ENCODE measurements at regions not wholly inside any gene's neighbourhood (a gene's known extent, or its start where the extent isn't known, plus 50 kb on each side); places are given as distances from the start of the nearest gene placed in this dataset.

DNA sequence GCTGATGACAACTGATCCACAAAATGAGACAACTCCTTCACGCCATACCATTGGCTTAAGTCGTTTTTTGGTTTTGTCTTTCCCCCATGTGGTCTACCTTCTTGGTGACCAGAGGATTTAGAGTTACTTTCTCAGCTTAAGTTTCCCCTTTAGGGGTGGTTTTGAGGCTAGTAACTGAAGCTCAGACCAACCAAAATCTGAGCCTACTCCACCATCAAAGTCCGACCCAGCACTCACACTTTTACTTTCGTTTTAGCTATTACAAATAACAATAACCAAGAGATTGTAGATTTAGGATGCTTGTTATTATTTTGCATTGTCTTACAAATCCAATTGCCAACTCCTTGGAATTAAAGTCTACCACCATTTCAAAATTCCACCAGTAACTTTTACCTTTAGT lies 130.6 kb upstream of the MDM1 start:
- Histone ChIP-seq H3K27me3 (no peaks in the 10 kb centered on the region), H3K27ac (no peak overlapping the region), H3K4me3 (no peak overlapping the region), H3K4me1 (peaks cover 0 to 17% (median 9%) of the 10 kb centered on the region in 4 donors), H3K36me3 (no peaks in the 10 kb centered on the region), H3K9me3 (no peaks in the 10 kb centered on the region)
- intact Hi-C loops (cut with DNase I): no loop called here
- TF ChIP-seq, protein P1, sequence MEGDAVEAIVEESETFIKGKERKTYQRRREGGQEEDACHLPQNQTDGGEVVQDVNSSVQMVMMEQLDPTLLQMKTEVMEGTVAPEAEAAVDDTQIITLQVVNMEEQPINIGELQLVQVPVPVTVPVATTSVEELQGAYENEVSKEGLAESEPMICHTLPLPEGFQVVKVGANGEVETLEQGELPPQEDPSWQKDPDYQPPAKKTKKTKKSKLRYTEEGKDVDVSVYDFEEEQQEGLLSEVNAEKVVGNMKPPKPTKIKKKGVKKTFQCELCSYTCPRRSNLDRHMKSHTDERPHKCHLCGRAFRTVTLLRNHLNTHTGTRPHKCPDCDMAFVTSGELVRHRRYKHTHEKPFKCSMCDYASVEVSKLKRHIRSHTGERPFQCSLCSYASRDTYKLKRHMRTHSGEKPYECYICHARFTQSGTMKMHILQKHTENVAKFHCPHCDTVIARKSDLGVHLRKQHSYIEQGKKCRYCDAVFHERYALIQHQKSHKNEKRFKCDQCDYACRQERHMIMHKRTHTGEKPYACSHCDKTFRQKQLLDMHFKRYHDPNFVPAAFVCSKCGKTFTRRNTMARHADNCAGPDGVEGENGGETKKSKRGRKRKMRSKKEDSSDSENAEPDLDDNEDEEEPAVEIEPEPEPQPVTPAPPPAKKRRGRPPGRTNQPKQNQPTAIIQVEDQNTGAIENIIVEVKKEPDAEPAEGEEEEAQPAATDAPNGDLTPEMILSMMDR (IDR thresholded peaks at IDR 0.05): no peak
- TF ChIP-seq POLR2A (IDR thresholded peaks at IDR 0.05) (no peak), POLR2AphosphoS5 (IDR thresholded peaks at IDR 0.05) (no peak), EP300 (IDR thresholded peaks at IDR 0.05) (no peak)
- WGBS, 2 donors: 75 to 82% methylated on average over 4 of the region's 4 CpGs
- no peak for DNase-seq

DNA sequence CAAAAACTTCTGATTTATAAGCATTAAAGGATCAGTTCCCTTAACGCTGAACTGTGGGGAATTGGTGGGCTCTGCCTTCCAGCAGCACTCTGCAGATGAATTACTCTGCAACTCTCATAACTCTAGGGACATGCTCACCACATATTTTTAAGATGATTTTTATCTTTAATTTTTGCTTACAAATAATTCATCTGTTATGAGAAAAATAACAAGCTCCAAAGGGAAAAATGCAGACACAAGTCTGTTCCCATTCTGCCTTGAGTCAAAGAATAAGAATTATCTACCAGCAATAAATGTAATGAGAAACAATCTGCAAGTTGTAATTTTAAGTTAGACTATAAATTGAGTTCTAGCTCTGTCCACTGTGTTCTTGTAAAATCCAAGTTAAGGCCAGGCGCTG lies 133.1 kb upstream of the MDM1 start:
- Histone ChIP-seq H3K27ac (peak overlapping the region in 2 of 4 donors; percentile 34 to 57), H3K4me1 (peaks cover 0 to 22% (median 15%) of the 10 kb centered on the region in 4 donors), H3K9me3 (no peaks in the 10 kb centered on the region), H3K36me3 (no peaks in the 10 kb centered on the region), H3K27me3 (no peaks in the 10 kb centered on the region), H3K4me3 (no peak overlapping the region)
- TF ChIP-seq, protein P1 (IDR thresholded peaks at IDR 0.05): no peak
- TF ChIP-seq POLR2A (IDR thresholded peaks at IDR 0.05) (no peak), POLR2AphosphoS5 (IDR thresholded peaks at IDR 0.05) (no peak)
- WGBS, 2 donors: 82 to 99% methylated on average over 2 of the region's 2 CpGs
- no peak for DNase-seq
- intact Hi-C loops (cut with DNase I): no loop called here

DNA sequence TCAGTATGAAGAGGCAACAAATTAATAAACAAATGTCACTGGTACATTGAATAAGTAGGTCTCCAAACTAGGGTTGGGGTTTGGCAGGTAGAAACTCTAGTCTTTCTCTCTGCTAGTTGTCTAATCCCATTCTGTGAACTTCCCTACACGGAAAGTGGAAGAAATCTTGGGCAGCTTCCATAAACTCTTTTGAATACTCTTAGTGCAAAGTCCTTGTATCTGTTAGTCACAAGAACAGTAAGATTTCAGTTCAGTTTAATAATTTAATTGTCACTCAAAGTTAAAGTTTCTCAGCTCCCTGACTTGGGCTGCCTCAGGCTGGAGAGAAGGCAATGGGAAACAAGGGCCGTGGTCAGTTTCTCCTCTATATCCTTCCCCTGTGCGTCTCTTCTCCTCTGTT lies 135.4 kb upstream of the MDM1 start:
- no peak for DNase-seq
- intact Hi-C loops (cut with DNase I): no loop called here
- WGBS, 2 donors: 61 to 85% methylated on average over 3 of the region's 3 CpGs
- no peaks in the 10 kb centered on the region for H3K9me3 ChIP-seq
- TF ChIP-seq, protein P1 (IDR thresholded peaks at IDR 0.05): no peak
- no peak overlapping the region for H3K27ac ChIP-seq
- H3K4me1 ChIP-seq: peaks cover 0 to 22% (median 13%) of the 10 kb centered on the region in 4 donors
- no peaks in the 10 kb centered on the region for H3K27me3 ChIP-seq
- H3K36me3 ChIP-seq: no peaks in the 10 kb centered on the region
- no peak overlapping the region for H3K4me3 ChIP-seq

DNA sequence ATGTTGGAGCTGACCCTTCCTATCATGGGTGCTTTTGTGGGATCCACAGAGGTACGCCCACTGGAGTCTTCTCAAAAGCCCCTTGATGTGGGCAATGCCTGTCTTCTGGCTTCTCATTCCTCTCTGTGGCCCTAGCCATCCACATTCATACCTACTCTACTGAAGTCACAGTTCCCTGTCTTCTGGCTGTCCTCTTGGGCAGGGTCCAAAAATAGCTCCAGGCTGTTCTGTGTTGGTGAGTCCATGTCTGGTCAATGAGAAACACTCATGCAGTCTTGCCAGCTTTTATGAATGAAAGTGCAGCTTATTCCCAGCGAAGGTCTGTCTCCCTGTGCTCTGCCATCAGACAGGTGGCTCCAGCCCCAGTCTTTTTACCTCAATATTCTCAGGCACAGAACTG lies 135.9 kb upstream of the MDM1 start:
- Histone ChIP-seq H3K36me3 (no peaks in the 10 kb centered on the region), H3K9me3 (no peaks in the 10 kb centered on the region), H3K27me3 (no peaks in the 10 kb centered on the region), H3K4me1 (peaks cover 0 to 22% (median 13%) of the 10 kb centered on the region in 4 donors), H3K4me3 (no peak overlapping the region), H3K27ac (no peak overlapping the region)
- intact Hi-C loops (cut with DNase I): no loop called here
- no peak for DNase-seq
- no peak for TF ChIP-seq POLR2A (IDR thresholded peaks at IDR 0.05)
- TF ChIP-seq, protein P1 (IDR thresholded peaks at IDR 0.05): no peak
- TF ChIP-seq EP300 (IDR thresholded peaks at IDR 0.05): no peak
- TF ChIP-seq POLR2AphosphoS5 (IDR thresholded peaks at IDR 0.05): no peak
- WGBS, 2 donors: 93% methylated on average over 2 of the region's 2 CpGs

DNA sequence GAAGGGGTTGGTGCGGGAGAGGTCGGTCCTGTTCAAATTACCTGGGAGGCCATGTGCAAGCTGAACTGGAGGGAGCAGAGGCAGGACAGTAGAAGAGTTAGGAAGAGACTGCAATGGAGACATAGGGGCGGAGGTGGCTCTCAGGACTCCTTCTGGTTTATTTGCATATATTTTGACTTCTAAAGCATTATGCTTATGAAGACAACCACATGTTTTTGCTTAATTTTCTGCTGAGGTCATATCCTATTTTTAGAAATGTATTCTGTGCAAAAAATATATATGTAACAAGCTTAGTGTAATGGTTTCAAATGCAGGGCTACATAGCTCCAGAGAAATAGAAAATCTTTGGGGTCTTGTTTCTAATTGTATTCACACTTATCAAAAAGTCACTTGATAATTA lies 137.0 kb upstream of the MDM1 start:
- Histone ChIP-seq H3K36me3 (no peaks in the 10 kb centered on the region), H3K4me1 (peaks cover 0 to 22% (median 13%) of the 10 kb centered on the region in 4 donors), H3K27ac (no peak overlapping the region), H3K27me3 (no peaks in the 10 kb centered on the region), H3K4me3 (no peak overlapping the region), H3K9me3 (no peaks in the 10 kb centered on the region)
- WGBS, 2 donors: 93 to 97% methylated on average over 3 of the region's 3 CpGs
- DNase-seq: no peak
- intact Hi-C loops (cut with DNase I): no loop called here
- TF ChIP-seq EP300 (IDR thresholded peaks at IDR 0.05): no peak
- TF ChIP-seq, protein P1 (IDR thresholded peaks at IDR 0.05): no peak
- no peak for TF ChIP-seq POLR2AphosphoS5 (IDR thresholded peaks at IDR 0.05)
- TF ChIP-seq POLR2A (IDR thresholded peaks at IDR 0.05): no peak
